Spleen (tissue), 7 donors: ENCODE measurements at regions not wholly inside any gene's neighbourhood (a gene's known extent, or its start where the extent isn't known, plus 50 kb on each side); places are given as distances from the start of the nearest gene placed in this dataset.

Source experiments
- CTCF ChIP-seq, 11 experiments: fragments of 200-600 bp in 7 of 11; fragments of 450-650 bp in 4 of 11; sonication (generic) in 4 of 11; IDR thresholded peaks in 8 of 11; conservative IDR thresholded peaks in 3 of 11; 1 replicate in 7 of 11; 2 replicates in 4 of 11; pipeline versions ENCODE4 v1.4.0 to v1.8.0; 2016 to 2021; ENCODE audit warnings: antibody characterized with exemption in 11 of 11, inconsistent platforms in 4 of 11, mild to moderate bottlenecking in 1 of 11
- POLR2A ChIP-seq, 3 donors: fragments of 450-650 bp; IDR thresholded peaks; one replicate each; pipeline ENCODE4 v1.5.1; 2017; ENCODE audit warnings: antibody characterized with exemption in 3 of 3, mild to moderate bottlenecking in 1 of 3
- POLR2AphosphoS5 ChIP-seq, 3 donors: sonication (generic); formaldehyde crosslinking; IDR thresholded peaks; one replicate each; pipeline ENCODE4 v1.5.1; 2017; ENCODE audit warnings: antibody characterized with exemption in 3 of 3
- donor health status: DM: no; HTN: no; CAD: no; lungs with moderate emphysema.
- donor health status: DM: no; HTN: no; CAD: no.
- donor health status: DM: no; HTN: no; CAD: no.

DNA sequence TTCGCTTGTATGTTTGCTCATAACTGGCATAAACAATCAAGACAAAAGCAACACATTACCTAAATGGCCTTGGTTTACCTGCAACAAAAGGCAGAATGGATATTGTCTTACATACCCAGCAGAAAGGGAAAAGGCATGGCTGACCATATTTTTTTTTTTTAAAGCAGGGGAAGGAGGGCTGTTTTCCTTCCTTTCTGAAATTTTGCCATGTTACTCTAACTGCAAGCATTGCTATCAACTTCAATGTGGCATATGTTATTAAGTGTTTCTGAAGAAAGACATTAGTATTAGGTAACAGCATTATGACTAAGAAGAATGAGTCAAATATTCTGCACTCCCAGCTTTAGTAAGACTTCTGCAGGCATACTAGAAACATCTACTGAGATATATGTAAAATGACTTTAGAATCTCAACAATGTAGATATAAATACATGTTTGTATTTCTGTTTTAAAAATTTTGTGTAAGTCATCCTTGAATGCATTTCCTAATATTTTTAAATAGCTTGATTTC, 512.6 kb upstream of the FAM241A start:
- TF ChIP-seq CTCF (IDR thresholded peaks at IDR 0.05 in 8 of 11, conservative IDR thresholded peaks at IDR 0.05 in 3 of 11) (no peak), POLR2A (IDR thresholded peaks at IDR 0.05) (no peak), POLR2AphosphoS5 (IDR thresholded peaks at IDR 0.05) (no peak)
